CD8-positive, alpha-beta memory T cell (primary cell): ENCODE measurements at regions not wholly inside any gene's neighbourhood (a gene's known extent, or its start where the extent isn't known, plus 50 kb on each side); places are given as distances from the start of the nearest gene placed in this dataset.

Experiments used
- CTCF ChIA-PET: fragments of 350-600 bp; sonication (Branson Sonifier 250); formaldehyde crosslinking; loops from one replicate; lab custom pipeline; 2021; ENCODE audit warnings: antibody characterized with exemption; lab: Charles Lee
- POLR2A ChIA-PET: fragments of 350-600 bp; sonication (Branson Sonifier 250); formaldehyde crosslinking; loops from one replicate; lab custom pipeline; 2021; ENCODE audit warnings: antibody characterized with exemption; lab: Charles Lee
- DNase-seq, 5 donors: peaks; one replicate each; pipeline versions ENCODE4 v3.0.0 to v3.0.0-alpha.2; 2020 to 2022; ENCODE audit warnings: mixed read lengths in 1 of 5
- H3K27ac ChIP-seq: one replicate; pipeline ENCODE4 v1.7.0; 2013; ENCODE audit warnings: low read depth, mild to moderate bottlenecking, low read length, moderate library complexity
- H3K27me3 ChIP-seq: 2 replicates; pipeline ENCODE4 v1.7.0; 2013; ENCODE audit warnings: low read length, mild to moderate bottlenecking; ENCODE audit not compliant: insufficient read depth, poor library complexity, severe bottlenecking
- H3K36me3 ChIP-seq: 2 replicates; pipeline ENCODE4 v1.7.0; 2013; ENCODE audit warnings: mild to moderate bottlenecking, low read length, moderate library complexity; ENCODE audit not compliant: insufficient read depth
- H3K4me1 ChIP-seq: 2 replicates; pipeline ENCODE4 v1.7.0; 2013; ENCODE audit warnings: mild to moderate bottlenecking, low read length, moderate library complexity; ENCODE audit not compliant: insufficient read depth
- H3K4me3 ChIP-seq: 2 replicates; pipeline ENCODE4 v1.7.0; 2013; ENCODE audit warnings: mild to moderate bottlenecking, low read length
- H3K9me3 ChIP-seq: 2 replicates; pipeline ENCODE4 v1.7.0; 2013; ENCODE audit warnings: mild to moderate bottlenecking, low read length
- H3K27ac Mint-ChIP-seq, 8 donors: one replicate each; pipeline ENCODE4 v1.8.0; 2020 to 2021; ENCODE audit warnings: mixed read lengths in 8 of 8, mild to moderate bottlenecking in 6 of 8, inconsistent platforms in 3 of 8, moderate library complexity in 3 of 8
- H3K27me3 Mint-ChIP-seq, 2 donors: one replicate each; pipeline ENCODE4 v1.8.0; 2020 to 2021; ENCODE audit warnings: mixed read lengths in 2 of 2, mild to moderate bottlenecking in 1 of 2, moderate library complexity in 1 of 2
- H3K36me3 Mint-ChIP-seq, 3 donors: one replicate each; pipeline ENCODE4 v1.8.0; 2020 to 2021; ENCODE audit warnings: mixed read lengths in 3 of 3, inconsistent platforms in 1 of 3, mild to moderate bottlenecking in 1 of 3
- H3K4me1 Mint-ChIP-seq, 3 donors: one replicate each; pipeline ENCODE4 v1.8.0; 2020 to 2021; ENCODE audit warnings: mixed read lengths in 3 of 3, inconsistent platforms in 1 of 3, mild to moderate bottlenecking in 1 of 3
- H3K4me3 Mint-ChIP-seq, 7 donors: one replicate each; pipeline ENCODE4 v1.8.0; 2020 to 2021; ENCODE audit warnings: mixed read lengths in 7 of 7, mild to moderate bottlenecking in 6 of 7, moderate library complexity in 4 of 7, inconsistent platforms in 2 of 7
- H3K9me3 Mint-ChIP-seq, 5 donors: one replicate each; pipeline ENCODE4 v1.8.0; 2020 to 2022; ENCODE audit warnings: mixed read lengths in 5 of 5, mild to moderate bottlenecking in 3 of 5, moderate library complexity in 2 of 5, inconsistent platforms in 1 of 5

- H3K4me1 ChIP-seq = no peaks in the 10 kb centered on the region
- ChIA-PET POLR2A (no interaction called here), CTCF (no interaction called here)
- no peaks in the 10 kb centered on the region for H3K27me3 ChIP-seq
- no peak for DNase-seq
- H3K36me3 Mint-ChIP-seq = no peaks in the 10 kb centered on the region
- no peaks in the 10 kb centered on the region for H3K27me3 Mint-ChIP-seq
- no peak overlapping the region for H3K27ac Mint-ChIP-seq
- H3K36me3 ChIP-seq = no peaks in the 10 kb centered on the region
- H3K27ac ChIP-seq = no peak overlapping the region
- H3K4me1 Mint-ChIP-seq = no peaks in the 10 kb centered on the region
- no peaks in the 10 kb centered on the region for H3K9me3 ChIP-seq
- H3K4me3 Mint-ChIP-seq = no peak overlapping the region
- H3K9me3 Mint-ChIP-seq = peaks cover 2 to 21% (median 7%) of the 10 kb centered on the region in 5 donors
- H3K4me3 ChIP-seq = no peak overlapping the region
Observed at GRCh38 chr2:184336688-184337087, 261.6 kb upstream of the ZNF804A start.

GRCh38 chr2:184338771-184339170, 259.6 kb upstream of the ZNF804A start:
- Mint-ChIP-seq H3K4me1 (no peaks in the 10 kb centered on the region), H3K27ac (no peak overlapping the region), H3K9me3 (peaks cover 2 to 20% (median 6%) of the 10 kb centered on the region in 5 donors), H3K36me3 (no peaks in the 10 kb centered on the region), H3K27me3 (peaks cover 0 to 1% of the 10 kb centered on the region in 2 donors), H3K4me3 (no peak overlapping the region)
- ChIA-PET CTCF (no interaction called here), POLR2A (no interaction called here)
- no peak overlapping the region for H3K27ac ChIP-seq
- no peaks in the 10 kb centered on the region for H3K4me1 ChIP-seq
- no peaks in the 10 kb centered on the region for H3K9me3 ChIP-seq
- DNase-seq = no peak
- no peak overlapping the region for H3K4me3 ChIP-seq
- H3K27me3 ChIP-seq = no peaks in the 10 kb centered on the region
- H3K36me3 ChIP-seq = no peaks in the 10 kb centered on the region

GRCh38 chr2:184339966-184340365, 258.4 kb upstream of the ZNF804A start:
- ChIA-PET CTCF (no interaction called here), POLR2A (no interaction called here)
- no peaks in the 10 kb centered on the region for H3K27me3 ChIP-seq
- no peaks in the 10 kb centered on the region for H3K36me3 ChIP-seq
- no peaks in the 10 kb centered on the region for H3K4me1 Mint-ChIP-seq
- H3K27ac ChIP-seq = no peak overlapping the region
- H3K4me3 Mint-ChIP-seq = no peak overlapping the region
- H3K27me3 Mint-ChIP-seq = peaks cover 0 to 1% of the 10 kb centered on the region in 2 donors
- no peaks in the 10 kb centered on the region for H3K36me3 Mint-ChIP-seq
- H3K4me1 ChIP-seq = no peaks in the 10 kb centered on the region
- no peak overlapping the region for H3K4me3 ChIP-seq
- peaks cover 2 to 26% (median 6%) of the 10 kb centered on the region in 5 donors for H3K9me3 Mint-ChIP-seq
- no peak overlapping the region for H3K27ac Mint-ChIP-seq
- DNase-seq = no peak
- H3K9me3 ChIP-seq = no peaks in the 10 kb centered on the region

GRCh38 chr2:184346338-184346862, 251.9 kb upstream of the ZNF804A start:
- DNase-seq = no peak
- CTCF ChIA-PET = no interaction called here
- Mint-ChIP-seq H3K27ac (no peak overlapping the region), H3K36me3 (no peaks in the 10 kb centered on the region), H3K27me3 (peaks cover 0 to 1% of the 10 kb centered on the region in 2 donors), H3K9me3 (peaks cover 7 to 35% (median 8%) of the 10 kb centered on the region in 5 donors), H3K4me1 (no peaks in the 10 kb centered on the region), H3K4me3 (no peak overlapping the region)
- POLR2A ChIA-PET = no interaction called here
- Histone ChIP-seq H3K4me3 (no peak overlapping the region), H3K36me3 (no peaks in the 10 kb centered on the region), H3K9me3 (no peaks in the 10 kb centered on the region), H3K27me3 (no peaks in the 10 kb centered on the region), H3K27ac (no peak overlapping the region), H3K4me1 (no peaks in the 10 kb centered on the region)

GRCh38 chr2:184351126-184351525, 247.2 kb upstream of the ZNF804A start:
- no peaks in the 10 kb centered on the region for H3K27me3 Mint-ChIP-seq
- H3K9me3 Mint-ChIP-seq = peaks cover 5 to 29% (median 9%) of the 10 kb centered on the region in 5 donors
- ChIA-PET CTCF (no interaction called here), POLR2A (no interaction called here)
- H3K4me1 Mint-ChIP-seq = no peaks in the 10 kb centered on the region
- H3K27ac Mint-ChIP-seq = no peak overlapping the region
- no peak overlapping the region for H3K4me3 Mint-ChIP-seq
- Histone ChIP-seq H3K27ac (no peak overlapping the region), H3K4me1 (no peaks in the 10 kb centered on the region), H3K4me3 (no peak overlapping the region), H3K27me3 (no peaks in the 10 kb centered on the region), H3K9me3 (no peaks in the 10 kb centered on the region), H3K36me3 (no peaks in the 10 kb centered on the region)
- DNase-seq = no peak
- H3K36me3 Mint-ChIP-seq = no peaks in the 10 kb centered on the region

GRCh38 chr2:184357033-184357432, 241.3 kb upstream of the ZNF804A start:
- no peak overlapping the region for H3K27ac Mint-ChIP-seq
- H3K9me3 Mint-ChIP-seq = peaks cover 0 to 18% (median 2%) of the 10 kb centered on the region in 5 donors
- Histone ChIP-seq H3K4me1 (no peaks in the 10 kb centered on the region), H3K36me3 (no peaks in the 10 kb centered on the region), H3K9me3 (no peaks in the 10 kb centered on the region), H3K4me3 (no peak overlapping the region), H3K27me3 (no peaks in the 10 kb centered on the region), H3K27ac (no peak overlapping the region)
- ChIA-PET POLR2A (no interaction called here), CTCF (no interaction called here)
- DNase-seq = no peak
- no peaks in the 10 kb centered on the region for H3K27me3 Mint-ChIP-seq
- no peaks in the 10 kb centered on the region for H3K36me3 Mint-ChIP-seq
- H3K4me3 Mint-ChIP-seq = no peak overlapping the region
- H3K4me1 Mint-ChIP-seq = no peaks in the 10 kb centered on the region

- H3K27me3 Mint-ChIP-seq = no peaks in the 10 kb centered on the region
- H3K4me3 Mint-ChIP-seq = no peak overlapping the region
- H3K9me3 Mint-ChIP-seq = peaks cover 0 to 23% (median 2%) of the 10 kb centered on the region in 5 donors
- no peak overlapping the region for H3K27ac Mint-ChIP-seq
- Histone ChIP-seq H3K36me3 (no peaks in the 10 kb centered on the region), H3K27me3 (no peaks in the 10 kb centered on the region), H3K4me3 (no peak overlapping the region), H3K27ac (no peak overlapping the region), H3K4me1 (no peaks in the 10 kb centered on the region), H3K9me3 (no peaks in the 10 kb centered on the region)
- ChIA-PET POLR2A (no interaction called here), CTCF (no interaction called here)
- no peaks in the 10 kb centered on the region for H3K4me1 Mint-ChIP-seq
- DNase-seq = no peak
- H3K36me3 Mint-ChIP-seq = no peaks in the 10 kb centered on the region
Observed at GRCh38 chr2:184359379-184359778, 238.9 kb upstream of the ZNF804A start.

- Histone ChIP-seq H3K9me3 (no peaks in the 10 kb centered on the region), H3K27ac (no peak overlapping the region), H3K36me3 (no peaks in the 10 kb centered on the region), H3K4me1 (no peaks in the 10 kb centered on the region), H3K4me3 (no peak overlapping the region), H3K27me3 (no peaks in the 10 kb centered on the region)
- no peak for DNase-seq
- POLR2A ChIA-PET = no interaction called here
- H3K4me1 Mint-ChIP-seq = no peaks in the 10 kb centered on the region
- H3K4me3 Mint-ChIP-seq = no peak overlapping the region
- no peak overlapping the region for H3K27ac Mint-ChIP-seq
- H3K9me3 Mint-ChIP-seq = peaks cover 0 to 16% (median 2%) of the 10 kb centered on the region in 5 donors
- CTCF ChIA-PET = no interaction called here
- H3K36me3 Mint-ChIP-seq = no peaks in the 10 kb centered on the region
- no peaks in the 10 kb centered on the region for H3K27me3 Mint-ChIP-seq
Observed at GRCh38 chr2:184363213-184363612, 235.1 kb upstream of the ZNF804A start.

- Histone ChIP-seq H3K27me3 (no peaks in the 10 kb centered on the region), H3K4me3 (no peak overlapping the region), H3K36me3 (no peaks in the 10 kb centered on the region), H3K4me1 (no peaks in the 10 kb centered on the region), H3K9me3 (no peaks in the 10 kb centered on the region), H3K27ac (no peak overlapping the region)
- no peak overlapping the region for H3K4me3 Mint-ChIP-seq
- peaks cover 0 to 17% (median 0%) of the 10 kb centered on the region in 5 donors for H3K9me3 Mint-ChIP-seq
- no peaks in the 10 kb centered on the region for H3K36me3 Mint-ChIP-seq
- H3K27ac Mint-ChIP-seq = no peak overlapping the region
- ChIA-PET CTCF (no interaction called here), POLR2A (no interaction called here)
- no peaks in the 10 kb centered on the region for H3K4me1 Mint-ChIP-seq
- DNase-seq = no peak
- no peaks in the 10 kb centered on the region for H3K27me3 Mint-ChIP-seq
Observed at GRCh38 chr2:184367211-184367610, 231.1 kb upstream of the ZNF804A start.
